Right renal pelvis (tissue), 4 donors: ENCODE measurements at regions not wholly inside any gene's neighbourhood (a gene's known extent, or its start where the extent isn't known, plus 50 kb on each side); places are given as distances from the start of the nearest gene placed in this dataset.
"Not testable (repeated sequence)": the region's sequence is repeated elsewhere in the genome, so short reads cannot be mapped to it uniquely, and the experiment has no call there.

ENCODE experiments used
- DNase-seq, 4 donors: peaks; one replicate each; pipeline ENCODE4 v3.0.0-alpha.2; 2013; ENCODE audit warnings: low read depth in 4 of 4, low spot score in 3 of 4, missing footprints in 1 of 4

DNA sequence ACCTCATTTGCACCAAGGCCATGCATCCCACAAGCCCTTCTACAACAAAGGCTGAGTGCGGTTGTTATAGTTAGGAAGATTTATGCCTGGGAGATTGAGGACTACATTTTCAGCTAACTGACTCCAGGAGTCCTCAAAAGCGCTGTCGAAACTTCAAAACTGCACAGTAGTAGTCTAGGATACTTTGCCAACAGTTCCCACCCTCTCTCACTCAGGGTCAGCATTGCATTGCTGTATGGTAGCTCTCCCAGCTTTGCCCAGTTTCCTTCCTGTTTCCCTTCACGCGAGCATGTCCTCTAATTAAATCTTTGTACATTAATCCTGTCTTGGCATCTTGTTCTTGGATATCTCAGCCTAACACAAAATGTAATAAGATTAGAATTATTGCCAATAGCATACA is 420.6 kb upstream of the UBE2E3 start:
- no peak for DNase-seq

DNA sequence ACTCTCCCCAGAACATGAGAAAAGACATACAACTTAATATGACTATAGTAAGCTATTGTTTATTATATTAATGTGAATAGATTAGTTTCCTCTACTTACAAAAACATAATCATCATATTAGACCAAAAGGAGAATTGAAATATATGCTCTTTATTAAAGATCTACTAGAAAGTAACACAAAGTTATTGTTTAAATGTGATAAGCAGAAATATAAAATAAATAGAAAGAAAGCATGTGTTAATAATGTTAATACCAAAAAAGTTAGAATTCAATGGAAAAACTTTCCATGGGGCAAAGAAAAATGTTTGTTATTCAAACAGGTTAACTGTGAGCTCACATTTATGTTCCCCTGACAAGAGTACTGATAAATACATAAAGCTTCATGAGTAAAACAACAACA is 421.4 kb upstream of the UBE2E3 start:
- no peak for DNase-seq

DNA sequence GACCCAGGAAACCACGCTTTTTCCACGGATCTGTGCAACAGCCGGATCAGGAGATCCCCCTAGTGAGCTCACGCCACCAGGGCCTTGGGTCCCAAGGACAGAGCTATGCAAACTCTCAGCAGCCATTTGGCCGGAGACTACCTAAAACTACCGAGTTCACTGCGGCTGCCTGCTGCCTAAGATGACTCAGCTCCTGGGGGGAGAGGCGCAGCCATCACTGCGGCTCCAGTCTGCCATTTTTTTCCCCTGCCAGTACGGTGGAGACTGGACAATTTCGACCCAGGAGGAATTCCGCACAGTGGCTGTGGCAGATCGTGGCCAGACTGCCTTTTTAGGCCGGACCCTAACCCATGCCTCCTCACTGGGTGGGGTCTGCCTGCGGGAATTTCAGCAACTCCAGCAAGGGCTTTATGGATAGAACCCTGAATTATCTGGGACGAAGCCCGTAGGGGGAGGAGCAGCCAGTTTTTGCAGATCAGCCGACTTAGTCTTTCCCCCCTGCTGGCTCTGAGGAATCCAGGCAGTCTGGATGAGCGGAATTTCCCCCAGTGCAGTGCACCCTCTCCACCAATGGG is 424.9 kb upstream of the UBE2E3 start:
- DNase-seq = no peak

DNA sequence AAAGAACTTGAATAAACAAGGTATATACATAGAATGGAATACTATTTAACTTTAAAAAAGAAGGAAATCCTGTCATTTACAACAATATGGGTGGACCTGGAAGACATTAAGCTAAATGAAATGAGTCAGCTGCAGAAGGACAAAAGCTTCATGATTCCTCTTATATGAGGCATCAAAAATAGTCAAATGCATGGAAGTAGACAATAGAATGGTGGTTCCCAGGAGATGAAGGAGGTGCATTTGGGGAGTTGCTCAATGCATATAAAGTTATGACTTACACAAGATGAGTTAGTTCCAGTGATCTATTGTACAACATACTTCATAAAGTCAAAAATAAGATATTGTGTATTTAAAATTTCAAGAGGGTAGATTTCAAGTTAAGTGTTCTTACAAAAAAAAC is 426.1 kb upstream of the UBE2E3 start:
- DNase-seq = no peak

DNA sequence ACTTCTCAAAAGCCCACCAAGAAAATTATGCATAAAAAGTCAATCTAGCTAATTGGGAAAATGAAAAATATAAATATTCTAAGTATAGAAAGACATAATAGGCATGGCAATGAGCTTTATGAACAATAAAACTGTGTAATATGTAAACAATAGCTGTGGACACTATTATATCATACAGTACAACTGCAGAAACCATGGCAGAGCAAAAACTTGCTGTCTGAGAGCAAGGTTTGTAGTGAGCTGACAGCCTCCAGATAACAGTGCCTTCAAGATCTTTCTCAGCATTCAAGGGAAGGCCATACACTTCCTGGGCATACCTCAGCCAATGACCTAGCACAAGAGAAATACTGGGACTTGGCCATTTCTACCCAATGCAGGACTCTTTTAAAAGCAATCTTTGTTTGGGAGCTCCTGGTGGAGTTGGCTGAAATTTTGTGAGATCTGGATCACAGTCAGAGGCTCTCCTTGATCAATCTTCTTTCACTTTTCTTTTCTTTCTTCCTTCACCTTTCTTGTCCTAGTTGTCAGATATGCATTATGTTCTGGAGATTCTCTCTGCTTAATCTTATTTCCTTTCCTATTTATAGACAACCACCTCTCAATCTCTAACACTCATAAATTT is 427.2 kb upstream of the UBE2E3 start:
- DNase-seq = no peak

DNA sequence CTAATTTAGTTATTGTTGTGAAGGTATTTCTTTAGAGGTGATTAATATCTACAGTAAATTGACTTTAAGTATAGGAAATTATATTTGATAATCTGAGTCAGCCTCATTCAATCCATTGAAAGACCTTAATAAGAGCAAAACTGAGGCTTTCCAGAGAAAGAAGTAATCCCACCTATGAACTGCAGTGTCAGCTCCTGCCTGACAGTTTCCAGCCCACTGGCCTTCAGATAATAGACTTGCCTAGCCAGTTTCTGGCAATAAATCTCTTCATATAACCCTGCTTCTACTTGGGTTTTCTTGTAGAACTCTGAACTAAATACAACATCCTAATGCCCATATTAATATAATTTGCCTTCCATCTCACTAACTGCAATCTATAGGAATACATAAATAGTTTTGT is 437.9 kb upstream of the UBE2E3 start:
- no peak for DNase-seq

DNA sequence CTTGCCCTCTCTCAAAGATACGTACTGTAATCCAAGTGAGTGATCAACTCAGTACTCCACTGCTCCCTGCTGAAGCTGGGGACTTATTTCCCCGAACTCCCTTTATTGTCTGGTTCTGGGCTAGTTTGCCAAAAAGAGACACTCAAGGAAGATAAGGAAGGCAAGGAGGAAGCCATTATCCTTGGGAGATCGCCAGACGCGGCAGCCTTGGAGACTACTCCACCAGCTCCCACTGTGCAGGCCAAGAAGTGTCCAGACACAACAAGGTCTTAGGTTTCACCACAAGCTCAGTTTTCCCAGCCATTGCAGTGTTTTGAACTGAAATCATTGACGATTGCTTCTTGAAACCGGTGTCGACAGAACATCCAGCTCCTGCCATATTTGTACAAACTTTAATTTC is 439.6 kb upstream of the UBE2E3 start:
- no peak for DNase-seq

DNA sequence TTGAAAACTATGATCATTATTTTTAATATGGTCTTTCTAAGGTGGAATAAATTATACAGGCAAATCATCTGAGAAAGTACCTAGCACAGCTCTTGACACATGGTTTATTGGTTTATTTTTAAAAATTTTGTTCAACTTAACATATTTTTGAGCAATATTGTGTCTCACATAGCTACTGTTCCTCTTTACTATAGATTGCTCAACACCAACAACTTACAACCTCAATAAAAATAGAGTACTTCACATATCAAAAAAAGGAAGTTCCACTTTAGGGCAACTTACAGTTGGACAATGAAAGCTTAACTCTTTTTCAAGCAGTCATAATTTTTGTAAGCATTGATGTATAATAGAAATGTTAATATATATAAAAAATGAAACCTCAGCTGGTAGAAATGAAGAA is 440.9 kb upstream of the UBE2E3 start:
- no peak for DNase-seq

DNA sequence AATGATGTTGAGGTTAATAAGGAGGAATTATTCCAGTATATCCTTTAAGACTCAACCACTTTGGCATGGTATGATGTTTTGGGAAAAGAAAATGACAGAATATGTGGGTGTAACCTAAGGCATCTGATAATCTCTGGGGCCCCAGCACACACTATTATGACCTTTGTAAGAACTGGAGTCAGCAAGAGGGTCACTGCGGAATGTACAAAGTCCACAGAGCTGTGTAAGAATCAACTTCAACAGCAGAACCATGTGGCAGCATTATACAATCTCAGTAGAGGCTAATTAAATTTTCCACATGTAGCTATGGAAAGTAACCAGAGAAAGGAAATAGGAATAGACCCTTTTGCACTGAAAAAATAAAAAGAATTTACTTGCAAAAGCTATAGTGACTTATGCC is 445.1 kb upstream of the UBE2E3 start:
- no peak for DNase-seq

DNA sequence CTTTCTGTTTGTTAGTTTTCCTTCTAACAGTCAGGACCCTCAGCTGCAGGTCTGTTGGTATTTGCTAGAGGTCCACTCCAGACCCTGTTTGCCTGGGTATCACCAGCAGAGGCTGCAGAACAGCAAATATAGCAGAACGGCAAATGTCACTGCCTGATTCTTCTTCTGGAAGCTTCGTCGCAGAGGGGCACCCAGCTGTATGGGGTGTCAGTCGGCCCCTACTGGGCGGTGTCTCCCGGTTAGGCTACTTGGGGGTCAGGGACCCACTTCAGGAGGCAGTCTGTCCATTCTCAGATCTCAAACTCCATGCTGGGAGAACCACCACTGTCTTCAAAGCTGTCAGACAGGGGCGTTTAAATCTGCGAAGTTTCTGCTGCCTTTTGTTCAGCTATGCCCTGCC is 448.6 kb upstream of the UBE2E3 start:
- DNase-seq = not testable (repeated sequence)

DNA sequence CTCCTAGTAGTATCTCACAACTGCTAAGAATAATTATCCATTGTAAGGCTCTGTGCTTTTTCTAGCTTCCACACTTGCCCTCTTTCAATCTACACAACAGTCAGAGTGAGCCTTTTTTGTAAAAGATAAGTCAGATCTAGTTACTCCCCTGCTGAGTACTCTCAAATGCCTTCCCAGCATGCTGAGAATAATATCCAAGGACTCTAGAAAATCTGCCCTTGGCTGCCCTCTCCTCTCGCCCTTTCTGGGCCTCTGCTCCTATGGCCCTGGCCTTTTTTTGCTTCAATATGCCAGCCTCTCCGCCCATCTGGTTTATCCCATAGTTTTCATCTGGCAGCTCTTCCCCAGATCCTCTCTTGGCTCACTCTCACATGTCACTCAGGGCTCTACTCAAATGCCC is 455.9 kb upstream of the UBE2E3 start:
- DNase-seq = no peak

DNA sequence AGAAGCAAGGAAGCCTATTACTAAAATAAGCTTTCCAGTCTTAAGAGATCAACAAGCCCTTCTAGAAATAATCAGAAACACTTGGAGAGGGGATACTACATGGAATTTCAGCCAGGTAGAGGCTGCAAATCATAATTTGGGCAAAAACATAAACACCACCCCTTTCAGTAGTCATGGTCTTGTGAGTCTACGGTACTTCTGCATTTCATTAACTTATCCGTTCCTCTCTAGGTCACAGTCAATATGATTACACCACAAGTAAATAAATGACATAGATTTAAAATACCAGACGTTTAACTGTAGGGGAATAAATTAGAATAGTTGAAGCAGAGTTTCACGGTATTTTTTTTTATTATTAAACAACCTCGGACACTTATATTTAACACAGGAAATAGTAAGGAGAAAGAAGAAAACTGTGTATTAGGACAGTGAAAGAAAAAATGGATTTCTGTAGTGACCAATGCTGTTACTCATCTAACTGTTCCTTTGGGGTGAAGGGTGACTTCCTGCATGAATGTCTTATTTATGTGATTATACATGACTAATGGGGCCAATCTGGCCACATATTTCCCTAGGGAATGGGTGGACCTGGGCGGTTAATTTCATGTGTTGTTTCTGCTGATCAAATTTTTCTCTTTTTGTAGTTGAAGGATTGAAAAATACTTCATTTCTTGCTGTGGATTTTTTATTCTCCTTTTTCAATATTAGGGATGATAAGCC is 456.6 kb upstream of the UBE2E3 start:
- DNase-seq = no peak

DNA sequence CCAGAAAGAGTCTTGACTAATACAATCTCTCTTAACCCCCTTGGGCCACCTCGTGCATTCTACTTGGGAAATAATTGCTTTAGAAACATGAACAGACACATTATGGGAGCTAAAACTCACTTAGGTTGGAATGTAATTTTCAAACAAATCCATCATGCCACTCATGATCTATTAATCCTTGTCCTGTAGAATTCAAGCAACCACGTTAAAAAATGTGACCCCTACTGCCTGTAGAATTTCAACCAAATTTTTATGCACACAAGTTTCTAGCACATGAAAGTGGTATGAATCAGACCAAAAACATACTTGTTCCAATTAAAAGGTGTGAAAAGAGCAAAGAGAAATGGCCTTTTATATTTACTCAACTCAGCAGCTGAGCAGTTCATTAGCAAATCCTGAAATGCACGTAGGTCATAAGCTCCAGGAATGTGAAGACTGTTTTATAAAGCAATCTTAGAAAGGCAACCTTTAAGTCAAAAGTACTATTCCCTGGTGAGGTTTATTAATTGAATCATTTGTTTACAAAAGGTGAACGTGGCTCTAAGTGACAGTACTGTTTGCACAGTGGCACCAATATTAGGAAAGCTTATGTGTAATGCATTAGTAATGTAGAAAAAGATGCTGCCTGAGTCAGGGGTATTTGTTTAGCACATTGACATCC is 459.4 kb upstream of the UBE2E3 start:
- DNase-seq = no peak

DNA sequence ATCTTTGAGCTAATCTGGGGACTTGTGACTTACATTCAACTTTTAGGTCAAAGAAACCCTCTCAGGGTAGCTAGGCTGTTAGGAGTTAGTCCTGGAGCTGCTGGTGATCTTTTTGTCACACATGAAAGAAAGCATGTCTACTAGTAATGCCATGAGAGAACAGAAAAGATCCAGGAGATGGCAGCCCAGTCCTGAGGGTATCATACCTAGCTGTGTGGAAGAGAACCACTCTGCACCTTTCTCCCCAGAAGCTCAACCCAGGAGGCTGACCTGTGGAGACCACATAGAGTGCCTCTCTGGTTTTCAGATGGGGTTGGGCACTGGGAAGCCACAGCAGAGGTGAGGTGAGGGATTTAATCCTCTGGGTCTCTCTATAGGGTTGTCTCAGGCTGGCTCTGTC is 460.2 kb upstream of the UBE2E3 start:
- DNase-seq = no peak

DNA sequence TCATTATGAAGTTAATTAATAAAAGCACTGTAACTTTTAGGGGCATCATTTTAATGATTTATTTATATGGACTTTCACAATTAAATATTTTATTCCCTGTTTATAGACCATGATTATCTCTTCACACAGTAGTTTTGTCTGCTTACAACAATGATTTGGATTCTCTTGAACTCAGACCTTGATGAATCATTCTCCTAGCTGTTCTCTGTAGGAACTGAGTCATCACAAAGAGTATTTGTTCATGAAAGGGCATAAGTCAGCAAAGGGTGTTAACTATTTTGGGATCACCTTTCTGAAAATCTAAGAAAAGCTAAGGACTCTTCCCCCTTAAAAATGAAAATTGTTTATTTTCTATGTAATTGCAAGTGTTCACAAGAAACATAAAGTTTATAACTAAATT is 461.1 kb upstream of the UBE2E3 start:
- no peak for DNase-seq

DNA sequence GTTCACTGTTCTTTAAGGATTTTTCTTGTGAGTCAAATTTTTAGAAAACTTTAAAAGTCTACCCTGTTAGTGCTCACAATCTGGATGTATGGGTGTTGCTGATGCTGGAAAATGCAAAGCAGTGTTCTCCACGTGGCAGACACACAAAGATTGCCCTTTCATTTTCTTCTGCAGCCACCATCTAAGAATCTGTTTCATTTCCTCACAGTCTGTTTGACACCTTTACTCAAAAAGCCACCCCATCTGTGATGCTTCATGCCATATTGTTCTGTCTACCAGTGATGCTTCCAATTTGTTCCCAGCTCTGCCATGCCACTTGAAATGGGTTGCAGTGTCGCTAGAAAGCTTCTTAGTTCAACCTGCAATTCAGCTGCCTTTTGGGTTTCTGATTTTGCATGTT is 464.2 kb upstream of the UBE2E3 start:
- no peak for DNase-seq

DNA sequence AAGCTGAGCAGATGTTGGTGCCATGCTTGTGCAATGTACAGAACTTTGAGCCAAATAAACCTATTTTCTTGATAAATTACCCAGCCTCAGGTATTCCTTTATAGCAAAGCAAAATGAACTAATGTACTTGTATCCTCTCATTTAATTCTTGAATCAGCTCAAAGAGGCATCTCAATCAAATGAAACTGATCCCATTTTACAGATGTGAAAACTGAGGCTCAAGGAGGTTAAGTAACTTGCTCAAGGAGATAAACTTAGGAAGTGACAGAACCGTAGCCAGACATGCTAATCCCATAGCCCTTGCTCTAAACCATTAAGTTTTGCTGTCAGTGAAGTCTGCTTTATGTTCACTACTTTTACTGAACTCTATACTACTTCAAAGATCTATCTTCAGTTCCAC is 467.0 kb upstream of the UBE2E3 start:
- DNase-seq = no peak

DNA sequence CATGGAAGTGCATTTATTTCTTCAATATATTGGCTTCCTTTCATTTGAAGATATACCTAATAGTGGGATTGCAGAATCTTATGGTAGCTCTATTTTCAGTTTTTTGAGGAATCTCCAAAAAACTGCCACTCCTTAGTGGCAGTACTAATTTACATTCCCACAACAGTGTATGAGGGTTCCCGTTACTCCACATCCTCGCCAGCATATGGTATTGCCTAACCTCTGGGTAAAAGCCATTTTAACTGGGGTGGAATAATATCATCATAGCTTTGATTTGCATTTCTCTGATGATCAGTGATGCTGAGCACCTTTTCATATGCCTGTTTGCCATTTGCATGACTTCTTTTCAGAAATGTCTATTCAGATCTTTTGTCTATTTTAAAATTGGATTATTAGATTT is 471.9 kb upstream of the UBE2E3 start:
- DNase-seq = no peak

DNA sequence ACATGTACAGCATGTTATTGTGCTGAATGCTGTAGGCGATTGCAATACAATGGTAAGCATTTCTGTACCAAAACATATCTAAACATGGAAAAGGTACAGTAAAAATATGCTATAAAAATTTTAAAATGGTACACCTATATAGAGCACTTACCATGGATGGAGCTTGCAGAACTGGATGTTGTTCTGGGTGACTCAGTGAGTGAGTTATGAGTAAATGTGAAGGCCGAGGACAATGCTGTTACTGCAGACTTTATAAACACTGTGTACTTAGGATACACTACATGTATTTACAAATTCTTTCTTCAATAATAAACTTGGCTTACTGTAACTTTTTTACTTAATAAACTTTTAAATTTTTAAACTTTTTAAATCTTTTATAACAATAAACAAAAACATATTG is 473.4 kb upstream of the UBE2E3 start:
- no peak for DNase-seq

DNA sequence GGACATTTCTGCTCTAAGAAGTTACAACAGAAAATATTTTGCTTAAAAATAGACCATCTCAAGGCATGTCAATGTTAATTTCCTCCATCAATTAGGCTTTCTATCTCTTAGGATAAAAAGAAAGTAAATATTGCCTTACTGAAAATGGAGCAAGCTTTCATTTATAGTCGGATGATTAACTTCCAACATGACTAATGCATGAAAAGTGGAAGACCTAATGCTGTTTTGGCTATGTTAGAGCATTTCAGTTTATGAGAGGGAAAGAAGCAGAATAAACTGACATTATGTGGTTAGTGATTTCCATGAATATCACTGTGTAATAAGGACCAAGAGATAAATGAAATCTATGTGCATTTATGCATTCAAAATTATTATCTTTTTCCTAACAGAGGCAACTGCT is 475.2 kb upstream of the UBE2E3 start:
- no peak for DNase-seq

DNA sequence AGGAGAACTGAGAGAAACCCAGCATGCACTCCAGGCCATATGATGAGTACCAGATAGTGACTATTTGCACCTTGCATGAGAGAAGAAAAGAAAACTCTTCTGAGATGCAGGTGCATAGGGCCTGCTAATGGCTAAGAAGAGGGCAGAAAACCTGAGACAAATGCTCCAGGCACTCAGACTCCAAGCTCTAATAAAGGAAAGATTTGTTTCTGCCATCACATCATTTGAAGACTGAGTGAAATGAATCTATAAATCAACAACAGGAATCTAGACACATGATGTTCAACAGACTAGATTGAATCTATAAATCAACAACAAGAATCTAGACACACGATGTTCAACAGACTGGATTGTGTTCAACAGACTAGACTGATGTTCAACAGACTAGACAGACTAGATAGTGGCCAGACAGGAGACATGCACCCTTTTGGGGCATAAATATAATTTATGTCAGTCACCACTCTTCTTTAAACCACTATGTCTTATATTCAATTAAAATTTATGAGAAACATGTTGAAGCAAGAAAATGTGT is 482.7 kb upstream of the UBE2E3 start:
- no peak for DNase-seq

DNA sequence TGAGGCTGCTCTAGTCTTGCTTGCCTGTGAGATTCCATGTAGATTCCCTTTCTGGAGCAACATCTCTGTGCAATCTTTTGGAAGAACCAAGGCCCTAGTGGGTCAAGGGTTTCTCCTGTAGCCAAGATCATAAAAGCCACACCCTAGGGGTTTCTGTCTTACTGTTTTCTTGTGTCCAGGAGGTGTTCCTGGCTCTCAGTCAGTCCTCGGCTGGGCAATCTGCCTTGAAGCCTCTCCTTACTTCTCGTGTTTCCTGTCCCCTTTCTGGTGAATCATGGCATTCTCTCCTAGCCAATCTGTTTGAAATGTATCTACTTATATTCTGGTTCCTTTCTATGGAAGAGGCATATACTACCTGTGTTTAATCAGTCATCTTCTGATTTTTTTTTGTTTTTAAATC is 484.8 kb upstream of the UBE2E3 start:
- no peak for DNase-seq
